Common myeloid progenitor, CD34-positive (primary cell): ENCODE measurements at regions not wholly inside any gene's neighbourhood (a gene's known extent, or its start where the extent isn't known, plus 50 kb on each side); places are given as distances from the start of the nearest gene placed in this dataset.

Source experiments
- CTCF ChIA-PET: fragments of 350-600 bp; sonication (Branson Sonifier 250); formaldehyde crosslinking; loops from one replicate; lab custom pipeline; 2021; ENCODE audit warnings: antibody characterized with exemption; lab: Charles Lee
- POLR2A ChIA-PET: fragments of 350-600 bp; sonication (Branson Sonifier 250); formaldehyde crosslinking; loops from one replicate; lab custom pipeline; 2021; ENCODE audit warnings: antibody characterized with exemption; lab: Charles Lee
- DNase-seq, 3 donors: peaks; one replicate each; pipeline versions ENCODE4 v3.0.0 to v3.0.0-alpha.2; 2013
- H3K27ac ChIP-seq, 2 experiments: 1 replicate in 1 of 2; 2 replicates in 1 of 2; pipeline ENCODE4 v1.7.0; 2013; ENCODE audit warnings: inconsistent platforms in 2 of 2, low read length in 2 of 2, mild to moderate bottlenecking in 2 of 2, low read depth in 1 of 2, moderate library complexity in 1 of 2; ENCODE audit not compliant: severe bottlenecking in 2 of 2, insufficient read depth in 1 of 2, poor library complexity in 1 of 2
- H3K27me3 ChIP-seq, 5 experiments: replicated peaks in 2 of 5; 1 replicate in 3 of 5; 2 replicates in 2 of 5; pipeline versions ENCODE4 v1.6.1 to v1.7.0; 2013; ENCODE audit warnings: low read length in 4 of 5, mild to moderate bottlenecking in 2 of 5, moderate library complexity in 2 of 5, inconsistent platforms in 1 of 5; ENCODE audit not compliant: insufficient read depth in 5 of 5, control insufficient read depth in 4 of 5
- H3K36me3 ChIP-seq, 4 experiments: 1 replicate in 2 of 4; 2 replicates in 2 of 4; pipeline versions ENCODE4 v1.6.1 to v1.7.0; 2013; ENCODE audit warnings: low read length in 3 of 4, control low read depth in 1 of 4, mild to moderate bottlenecking in 1 of 4; ENCODE audit not compliant: control insufficient read depth in 4 of 4, insufficient read depth in 4 of 4
- H3K4me1 ChIP-seq, 4 experiments: 1 replicate in 3 of 4; 2 replicates in 1 of 4; pipeline versions ENCODE4 v1.6.1 to v1.7.1; 2013; ENCODE audit warnings: low read length in 3 of 4, mild to moderate bottlenecking in 3 of 4, control low read depth in 1 of 4, inconsistent platforms in 1 of 4, moderate library complexity in 1 of 4; ENCODE audit not compliant: control insufficient read depth in 4 of 4, insufficient read depth in 4 of 4; ENCODE audit errors: control extremely low read depth in 1 of 4
- H3K4me3 ChIP-seq, 7 experiments: 1 replicate in 4 of 7; 2 replicates in 3 of 7; pipeline versions ENCODE4 v1.5.1 to v1.7.0; 2013; ENCODE audit warnings: mild to moderate bottlenecking in 7 of 7, low read length in 6 of 7, moderate library complexity in 6 of 7, inconsistent platforms in 2 of 7, low read depth in 2 of 7, control low read depth in 1 of 7; ENCODE audit not compliant: insufficient read depth in 4 of 7, control insufficient read depth in 1 of 7; ENCODE audit errors: extremely low read depth in 1 of 7
- H3K9me3 ChIP-seq, 5 experiments: 1 replicate in 4 of 5; 2 replicates in 1 of 5; pipeline versions ENCODE4 v1.6.1 to v1.7.1; 2013; ENCODE audit warnings: low read length in 4 of 5, mild to moderate bottlenecking in 2 of 5, inconsistent platforms in 1 of 5, low read depth in 1 of 5, moderate library complexity in 1 of 5; ENCODE audit not compliant: control insufficient read depth in 4 of 5, insufficient read depth in 2 of 5; ENCODE audit errors: control extremely low read depth in 1 of 5
- WGBS: methylation state at CpG from one replicate; pipeline ENCODE4 v1.1.5; 2013; ENCODE audit not compliant: insufficient coverage; 5-methylcytosine and 5-hydroxymethylcytosine counted together

- POLR2A ChIA-PET = no interaction called here
- Histone ChIP-seq H3K4me3 (no peak overlapping the region), H3K27ac (no peak overlapping the region), H3K9me3 (peaks cover 0 to 9% (median 2%) of the 10 kb centered on the region in 5 experiments), H3K36me3 (no peaks in the 10 kb centered on the region), H3K4me1 (no peaks in the 10 kb centered on the region), H3K27me3 (no peaks in the 10 kb centered on the region)
- DNase-seq = no peak
- 100% methylated on average over 1 of the region's 2 CpGs for WGBS
- CTCF ChIA-PET = no interaction called here
Measured at GRCh38 chr6:144870782-144871181, 585.6 kb downstream of the UTRN start.

- Histone ChIP-seq H3K4me1 (no peaks in the 10 kb centered on the region), H3K36me3 (no peaks in the 10 kb centered on the region), H3K27ac (no peak overlapping the region), H3K9me3 (peaks cover 0 to 9% (median 2%) of the 10 kb centered on the region in 5 experiments), H3K4me3 (no peak overlapping the region), H3K27me3 (no peaks in the 10 kb centered on the region)
- ChIA-PET POLR2A (no interaction called here), CTCF (no interaction called here)
- no peak for DNase-seq
- 100% methylated on average over 1 of the region's 1 CpG for WGBS
Measured at GRCh38 chr6:144873623-144874378, 588.7 kb downstream of the UTRN start.

DNA sequence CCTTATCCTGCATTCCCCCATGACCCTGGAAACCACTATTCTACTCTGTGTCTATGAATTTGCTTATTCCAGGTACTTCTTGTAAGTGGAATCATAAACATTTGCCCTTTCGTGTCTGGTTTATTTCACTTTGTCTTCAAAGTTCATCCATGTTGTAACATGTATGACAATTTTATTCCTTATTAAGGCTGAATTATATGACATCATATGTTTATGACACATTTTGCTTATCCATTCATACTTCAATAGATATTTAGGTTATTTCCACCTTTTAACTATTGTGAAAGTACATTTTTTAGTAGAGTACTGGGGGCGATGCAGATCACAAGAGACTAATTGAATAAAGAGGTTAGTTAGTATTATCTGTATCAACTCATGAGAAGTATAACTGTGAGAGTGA is 591.6 kb downstream of the UTRN start:
- 100% methylated on average over 1 of the region's 2 CpGs for WGBS
- CTCF ChIA-PET = no interaction called here

GRCh38 chr6:144877118-144877517 is 592.0 kb downstream of the UTRN start:
- WGBS = 100% methylated on average over 1 of the region's 1 CpG
- ChIA-PET POLR2A (no interaction called here), CTCF (no interaction called here)

More for the DNA sequence above, 591.6 kb downstream of the UTRN start:
- H3K4me1 ChIP-seq = no peaks in the 10 kb centered on the region
- H3K36me3 ChIP-seq = no peaks in the 10 kb centered on the region
- POLR2A ChIA-PET = no interaction called here
- peaks cover 0 to 9% (median 2%) of the 10 kb centered on the region in 5 experiments for H3K9me3 ChIP-seq
- no peak for DNase-seq
- no peak overlapping the region for H3K4me3 ChIP-seq
- H3K27me3 ChIP-seq = no peaks in the 10 kb centered on the region
- no peak overlapping the region for H3K27ac ChIP-seq

GRCh38 chr6:144878577-144878976 is 593.4 kb downstream of the UTRN start:
- H3K9me3 ChIP-seq = peaks cover 0 to 5% (median 0%) of the 10 kb centered on the region in 5 experiments
- H3K4me1 ChIP-seq = no peaks in the 10 kb centered on the region
- no peak overlapping the region for H3K27ac ChIP-seq
- H3K36me3 ChIP-seq = no peaks in the 10 kb centered on the region
- DNase-seq = no peak
- ChIA-PET POLR2A (no interaction called here), CTCF (no interaction called here)
- no peaks in the 10 kb centered on the region for H3K27me3 ChIP-seq
- no peak overlapping the region for H3K4me3 ChIP-seq
- WGBS = 80% methylated on average over 3 of the region's 5 CpGs

More at GRCh38 chr6:144877118-144877517, 592.0 kb downstream of the UTRN start:
- peaks cover 0 to 9% (median 2%) of the 10 kb centered on the region in 5 experiments for H3K9me3 ChIP-seq
- no peaks in the 10 kb centered on the region for H3K36me3 ChIP-seq
- H3K27me3 ChIP-seq = no peaks in the 10 kb centered on the region
- no peaks in the 10 kb centered on the region for H3K4me1 ChIP-seq
- H3K27ac ChIP-seq = no peak overlapping the region
- DNase-seq = no peak
- no peak overlapping the region for H3K4me3 ChIP-seq

DNA sequence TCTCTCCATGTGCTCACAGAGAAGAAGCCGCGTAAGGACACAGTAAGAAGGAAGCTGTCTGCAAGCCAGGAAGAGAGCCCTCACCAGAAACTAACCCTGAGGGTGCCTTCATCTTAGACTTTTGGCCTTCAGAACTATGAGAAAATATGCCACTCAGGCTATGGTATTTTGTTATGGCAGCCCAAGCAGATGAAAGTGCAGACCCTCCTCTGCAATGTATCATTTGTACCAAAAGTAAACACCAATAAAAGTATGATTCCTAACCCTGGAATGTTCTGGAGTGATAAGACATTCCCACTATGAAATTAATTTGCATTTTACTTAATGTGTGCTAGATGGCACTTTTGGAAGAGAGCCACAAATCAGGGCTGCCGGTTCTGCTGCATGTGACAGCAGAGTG is 594.3 kb downstream of the UTRN start:
- H3K9me3 ChIP-seq = no peaks in the 10 kb centered on the region
- no peaks in the 10 kb centered on the region for H3K27me3 ChIP-seq
- ChIA-PET CTCF (no interaction called here), POLR2A (no interaction called here)
- H3K36me3 ChIP-seq = no peaks in the 10 kb centered on the region
- no peak overlapping the region for H3K4me3 ChIP-seq
- 93% methylated on average over 2 of the region's 3 CpGs for WGBS
- no peak for DNase-seq
- H3K27ac ChIP-seq = no peak overlapping the region
- H3K4me1 ChIP-seq = no peaks in the 10 kb centered on the region

DNA sequence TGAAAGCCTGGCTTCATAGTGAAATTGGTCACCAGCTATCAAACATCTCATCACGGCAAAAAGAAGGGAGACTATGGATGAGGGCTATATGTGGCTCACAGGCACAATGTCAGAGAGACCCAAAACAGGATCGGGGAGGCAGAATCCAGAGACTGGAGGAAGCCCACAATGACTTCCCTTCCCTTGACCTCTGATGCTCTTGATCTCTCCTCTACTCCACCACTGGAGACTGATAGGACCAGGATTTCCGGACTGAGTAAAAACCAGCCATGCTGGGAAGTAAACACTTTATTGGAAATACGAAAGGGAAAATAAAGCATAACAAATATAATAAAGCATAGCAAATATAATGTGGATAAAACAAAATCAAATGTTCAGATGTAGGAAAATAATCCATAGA is 597.3 kb downstream of the UTRN start:
- Histone ChIP-seq H3K36me3 (no peaks in the 10 kb centered on the region), H3K4me3 (no peak overlapping the region), H3K27ac (no peak overlapping the region), H3K9me3 (no peaks in the 10 kb centered on the region), H3K27me3 (peaks cover 0 to 1% (median 0%) of the 10 kb centered on the region in 5 experiments), H3K4me1 (peaks cover 0 to 4% (median 0%) of the 10 kb centered on the region in 4 experiments)
- POLR2A ChIA-PET = no interaction called here
- WGBS = no CpG with 5 or more reads among the region's 4 CpGs
- CTCF ChIA-PET = interaction anchor here (1.2 kb wide), 1 partner anchor 37 kb away, joined by 3 read pairs; no protein-coding TSS in a partner anchor
- no peak for DNase-seq
